HTR-8/SVneo (cell line): ENCODE measurements at regions not wholly inside any gene's neighbourhood (a gene's known extent, or its start where the extent isn't known, plus 50 kb on each side); places are given as distances from the start of the nearest gene placed in this dataset.

Source experiments
- DNase-seq: peaks from one replicate; pipeline ENCODE4 v3.0.0; 2011; ENCODE audit warnings: low spot score, mixed read lengths; ENCODE audit not compliant: insufficient read length
- FAIRE-seq: peaks from 2 replicates; lab custom pipeline; 2011; peaks lifted over from hg19 to GRCh38; lab: Jason Lieb, UNC

GRCh38 chr14:56491299-56492285 lies 88.0 kb upstream of the TMEM260 start:
- DNase-seq (peak; percentile 79), FAIRE-seq (peak; percentile 98)

GRCh38 chr14:56494167-56494566 lies 85.4 kb upstream of the TMEM260 start:
- DNase-seq: no peak
- FAIRE-seq: peak; percentile 36

GRCh38 chr14:56498112-56498511 lies 81.5 kb upstream of the TMEM260 start:
- FAIRE-seq (peak; percentile 33), DNase-seq (no peak)

GRCh38 chr14:56501909-56502530 lies 77.6 kb upstream of the TMEM260 start:
- FAIRE-seq (peak; percentile 89), DNase-seq (no peak)

GRCh38 chr14:56505361-56505760 lies 74.2 kb upstream of the TMEM260 start:
- no peak for FAIRE-seq
- no peak for DNase-seq

- DNase-seq (no peak), FAIRE-seq (no peak)
Observed at GRCh38 chr14:56512521-56512920, 67.1 kb upstream of the TMEM260 start.

GRCh38 chr14:56514663-56515371 lies 64.8 kb upstream of the TMEM260 start:
- DNase-seq (no peak), FAIRE-seq (peak; percentile 94)

- DNase-seq (no peak), FAIRE-seq (peak; percentile 60)
Observed at GRCh38 chr14:56515739-56516138, 63.9 kb upstream of the TMEM260 start.

GRCh38 chr14:56522403-56522802 lies 57.2 kb upstream of the TMEM260 start:
- FAIRE-seq: no peak
- DNase-seq: no peak

- DNase-seq: no peak
- FAIRE-seq: peak; percentile 80
Observed at GRCh38 chr14:56524971-56525677, 54.5 kb upstream of the TMEM260 start.

GRCh38 chr14:56528927-56529326 lies 50.7 kb upstream of the TMEM260 start:
- FAIRE-seq: no peak
- DNase-seq: no peak
